ENCODE measurements at regions not wholly inside any gene's neighbourhood (a gene's known extent, or its start where the extent isn't known, plus 50 kb on each side); places are given as distances from the start of the nearest gene placed in this dataset.

DNA sequence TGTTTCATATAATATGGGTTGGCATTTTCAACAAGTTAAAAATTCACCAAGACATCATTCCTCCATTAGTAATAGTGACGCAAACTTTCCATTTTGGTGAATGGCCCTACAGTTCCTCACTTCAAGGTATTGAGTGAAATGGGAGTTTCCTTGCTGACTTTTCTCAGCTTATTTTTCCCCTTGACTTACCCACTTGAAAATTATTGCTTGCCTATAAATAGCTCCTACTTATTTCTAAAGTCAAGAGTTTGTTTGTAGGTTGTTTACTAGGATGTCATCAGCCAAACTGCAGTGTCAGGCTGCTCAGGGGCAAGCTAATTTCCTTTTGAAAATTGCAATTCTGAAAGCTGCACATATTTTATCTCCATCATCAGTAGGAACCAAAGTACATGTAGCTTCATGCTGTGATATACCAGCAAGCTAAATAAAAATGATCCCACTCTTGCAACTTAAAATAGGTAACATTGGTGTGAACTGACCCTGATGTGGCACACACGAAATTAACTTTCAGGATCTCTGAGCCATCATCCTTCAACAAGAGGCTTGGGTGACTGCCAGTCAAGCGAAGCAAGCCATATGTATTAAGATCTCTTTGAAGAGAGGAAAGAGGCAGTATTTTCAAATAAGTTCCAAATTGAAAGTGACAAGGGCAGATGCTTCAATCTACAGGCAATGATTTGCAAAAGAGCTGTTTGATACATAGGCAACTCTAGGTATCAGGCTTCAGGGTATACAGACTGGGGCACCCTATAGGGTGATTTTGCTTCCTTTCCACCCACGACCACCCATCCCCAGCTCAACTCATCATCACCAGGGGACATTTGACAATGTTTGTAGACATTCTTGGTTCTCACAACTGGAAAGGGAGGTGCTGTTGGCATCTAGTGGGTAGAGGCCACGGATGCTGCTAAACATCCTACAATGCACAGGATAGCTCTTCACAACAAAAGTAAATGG, 66.8 kb upstream of the RASGRP1 start:
- no peak for TF ChIP-seq CTCF (IDR thresholded peaks at IDR 0.05 in 8 of 11, conservative IDR thresholded peaks at IDR 0.05 in 3 of 11)
- no peak for TF ChIP-seq POLR2AphosphoS5 (IDR thresholded peaks at IDR 0.05)
- no peak for TF ChIP-seq POLR2A (IDR thresholded peaks at IDR 0.05)
- Histone ChIP-seq H3K4me1 (peaks cover 0 to 8% (median 4%) of the 10 kb centered on the region in 6 donors), H3K27ac (no peak overlapping the region), H3K36me3 (no peaks in the 10 kb centered on the region), H3K27me3 (replicated peaks in 1 of 7) (no peaks in the 10 kb centered on the region), H3K9me3 (no peaks in the 10 kb centered on the region), H3K4me3 (no peak overlapping the region)
- DNase-seq: no peak
- intact Hi-C loops (cut with DNase I; ENCODE audit: low total_unique reads): no loop called here
- WGBS, 5 donors: 70 to 78% (median 77%) methylated on average over 5 of the region's 5 CpGs

GRCh38 chr15:38635170-38635569, 70.6 kb upstream of the RASGRP1 start:
- intact Hi-C loops (cut with DNase I; ENCODE audit: low total_unique reads): no loop called here
- 36 to 62% (median 39%) methylated on average over 2 of the region's 2 CpGs for WGBS, 5 donors

DNA sequence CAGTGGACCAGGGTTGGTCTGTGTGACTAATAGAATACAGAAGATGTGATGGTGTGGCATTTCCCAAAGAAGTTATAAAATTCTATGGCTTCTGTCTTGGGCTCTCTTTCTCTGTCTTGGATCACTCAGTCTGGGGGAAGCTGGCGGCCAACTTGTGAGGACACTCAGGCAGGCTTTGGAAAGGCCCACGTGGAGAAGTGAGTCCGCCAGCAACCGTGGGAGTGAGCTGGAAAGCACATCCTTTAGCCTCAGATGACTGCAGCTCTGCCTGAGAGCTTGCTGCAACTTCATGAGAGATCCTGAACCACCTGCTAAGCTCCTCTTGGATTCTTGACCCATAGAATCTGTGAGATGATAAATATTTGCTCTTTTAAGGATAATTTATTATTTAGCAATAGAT, 72.0 kb upstream of the RASGRP1 start:
- no peaks in the 10 kb centered on the region for H3K9me3 ChIP-seq
- intact Hi-C loops (cut with DNase I; ENCODE audit: low total_unique reads): no loop called here
- no peak overlapping the region for H3K27ac ChIP-seq
- no peaks in the 10 kb centered on the region for H3K36me3 ChIP-seq
- TF ChIP-seq POLR2AphosphoS5 (IDR thresholded peaks at IDR 0.05): no peak
- TF ChIP-seq CTCF (IDR thresholded peaks at IDR 0.05 in 8 of 11, conservative IDR thresholded peaks at IDR 0.05 in 3 of 11): no peak
- no peak for TF ChIP-seq POLR2A (IDR thresholded peaks at IDR 0.05)
- no peak overlapping the region for H3K4me3 ChIP-seq
- H3K4me1 ChIP-seq: no peaks in the 10 kb centered on the region
- 76 to 91% (median 83%) methylated on average over 4 of the region's 4 CpGs for WGBS, 5 donors
- no peaks in the 10 kb centered on the region for H3K27me3 ChIP-seq (replicated peaks in 1 of 7)
- DNase-seq: no peak

More at GRCh38 chr15:38635170-38635569, 70.6 kb upstream of the RASGRP1 start:
- H3K27me3 ChIP-seq (replicated peaks in 1 of 7): no peaks in the 10 kb centered on the region
- no peaks in the 10 kb centered on the region for H3K4me1 ChIP-seq
- no peaks in the 10 kb centered on the region for H3K36me3 ChIP-seq
- DNase-seq: no peak
- no peak overlapping the region for H3K4me3 ChIP-seq
- no peaks in the 10 kb centered on the region for H3K9me3 ChIP-seq
- H3K27ac ChIP-seq: no peak overlapping the region
- TF ChIP-seq POLR2A (IDR thresholded peaks at IDR 0.05): no peak
- no peak for TF ChIP-seq POLR2AphosphoS5 (IDR thresholded peaks at IDR 0.05)
- no peak for TF ChIP-seq CTCF (IDR thresholded peaks at IDR 0.05 in 8 of 11, conservative IDR thresholded peaks at IDR 0.05 in 3 of 11)

GRCh38 chr15:38638126-38638525, 73.5 kb upstream of the RASGRP1 start:
- 49 to 95% (median 70%) methylated on average over 2 of the region's 2 CpGs for WGBS, 5 donors
- no peaks in the 10 kb centered on the region for H3K36me3 ChIP-seq
- no peaks in the 10 kb centered on the region for H3K9me3 ChIP-seq
- no peak overlapping the region for H3K27ac ChIP-seq
- intact Hi-C loops (cut with DNase I; ENCODE audit: low total_unique reads): no loop called here
- DNase-seq: no peak
- no peaks in the 10 kb centered on the region for H3K27me3 ChIP-seq (replicated peaks in 1 of 7)
- no peak overlapping the region for H3K4me3 ChIP-seq
- peaks cover 0 to 7% (median under 1%) of the 10 kb centered on the region in 6 donors for H3K4me1 ChIP-seq
- TF ChIP-seq CTCF (IDR thresholded peaks at IDR 0.05 in 8 of 11, conservative IDR thresholded peaks at IDR 0.05 in 3 of 11) (no peak), POLR2AphosphoS5 (IDR thresholded peaks at IDR 0.05) (no peak)

All from spleen (tissue), 11 donors.